ENCODE measurements at regions not wholly inside any gene's neighbourhood (a gene's known extent, or its start where the extent isn't known, plus 50 kb on each side); places are given as distances from the start of the nearest gene placed in this dataset.
"Not testable (repeated sequence)": the region's sequence is repeated elsewhere in the genome, so short reads cannot be mapped to it uniquely, and the experiment has no call there.

GRCh38 chr9:85471791-85472190 is 270.0 kb downstream of the AGTPBP1 start:
- Mint-ChIP-seq H3K4me1 (ENCODE audit: low read depth) (no peaks in the 10 kb centered on the region), H3K4me3 (ENCODE audit: low read depth) (no peak overlapping the region), H3K9me3 (ENCODE audit: low read depth) (peaks cover 8% of the 10 kb centered on the region), H3K36me3 (ENCODE audit: insufficient read depth) (peaks cover 2% of the 10 kb centered on the region), H3K27ac (no peak overlapping the region), H3K27me3 (no peaks in the 10 kb centered on the region)
- DNase-seq (ENCODE audit: low spot score, unreplicated experiment), result no peak
- no peak for TF ChIP-seq CTCF (IDR thresholded peaks at IDR 0.05; ENCODE audit: unreplicated experiment)

- Mint-ChIP-seq H3K27ac (no peak overlapping the region), H3K36me3 (ENCODE audit: insufficient read depth) (no peaks in the 10 kb centered on the region)
- no peak for DNase-seq (ENCODE audit: low spot score, unreplicated experiment)
Observed at GRCh38 chr9:85469041-85469440, 272.7 kb downstream of the AGTPBP1 start.

GRCh38 chr9:85466834-85467233 is 274.9 kb downstream of the AGTPBP1 start:
- no peaks in the 10 kb centered on the region for H3K36me3 Mint-ChIP-seq (ENCODE audit: insufficient read depth)
- no peak overlapping the region for H3K4me3 Mint-ChIP-seq (ENCODE audit: low read depth)
- no peaks in the 10 kb centered on the region for H3K4me1 Mint-ChIP-seq (ENCODE audit: low read depth)
- H3K27ac Mint-ChIP-seq, result no peak overlapping the region
- no peaks in the 10 kb centered on the region for H3K9me3 Mint-ChIP-seq (ENCODE audit: low read depth)
- H3K27me3 Mint-ChIP-seq, result peaks cover 4% of the 10 kb centered on the region
- no peak for TF ChIP-seq CTCF (IDR thresholded peaks at IDR 0.05; ENCODE audit: unreplicated experiment)
- no peak for DNase-seq (ENCODE audit: low spot score, unreplicated experiment)

More at GRCh38 chr9:85469041-85469440, 272.7 kb downstream of the AGTPBP1 start:
- H3K27me3 Mint-ChIP-seq, result peaks cover 4% of the 10 kb centered on the region
- TF ChIP-seq CTCF (IDR thresholded peaks at IDR 0.05; ENCODE audit: unreplicated experiment), result no peak
- no peaks in the 10 kb centered on the region for H3K4me1 Mint-ChIP-seq (ENCODE audit: low read depth)
- H3K9me3 Mint-ChIP-seq (ENCODE audit: low read depth), result no peaks in the 10 kb centered on the region
- H3K4me3 Mint-ChIP-seq (ENCODE audit: low read depth), result no peak overlapping the region

DNA sequence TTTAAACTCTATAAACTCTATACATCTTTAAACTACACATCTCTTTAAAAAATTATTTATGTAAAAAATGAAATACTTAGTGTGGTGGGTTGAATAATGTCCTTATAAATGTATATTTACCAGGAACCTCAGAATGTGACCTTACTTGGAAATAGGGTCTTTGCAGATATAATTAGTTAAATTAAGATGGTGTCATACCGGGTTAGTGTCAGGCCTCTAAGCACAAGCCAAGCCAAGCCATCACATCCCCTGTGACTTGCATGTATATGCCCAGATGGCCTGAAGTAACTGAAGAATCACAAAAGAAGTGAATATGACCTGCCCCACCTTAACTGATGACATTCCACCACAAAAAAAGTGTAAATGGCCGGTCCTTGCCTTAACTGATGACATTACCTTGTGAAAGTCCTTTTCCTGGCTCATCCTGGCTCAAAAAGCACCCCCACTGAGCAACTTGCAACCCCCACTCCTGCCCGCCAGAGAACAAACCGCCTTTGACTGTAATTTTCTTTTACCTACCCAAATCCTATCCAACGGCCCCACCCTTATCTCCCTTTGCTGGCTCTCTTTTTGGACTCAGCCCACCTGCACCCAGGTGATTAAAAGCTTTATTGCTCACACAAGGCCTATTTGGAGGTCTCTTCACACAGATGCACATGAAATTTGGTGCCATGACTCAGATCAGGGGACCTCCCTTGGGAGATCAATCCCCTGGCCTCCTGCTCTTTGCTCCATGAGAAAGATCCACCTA is 283.5 kb downstream of the AGTPBP1 start:
- not testable (repeated sequence) for H3K4me1 Mint-ChIP-seq (ENCODE audit: low read depth); H3K9me3 Mint-ChIP-seq (ENCODE audit: low read depth); H3K4me3 Mint-ChIP-seq (ENCODE audit: low read depth); DNase-seq (ENCODE audit: low spot score, unreplicated experiment); H3K36me3 Mint-ChIP-seq (ENCODE audit: insufficient read depth); H3K27me3 Mint-ChIP-seq
- H3K27ac Mint-ChIP-seq, result peak overlapping the region; percentile 47

DNA sequence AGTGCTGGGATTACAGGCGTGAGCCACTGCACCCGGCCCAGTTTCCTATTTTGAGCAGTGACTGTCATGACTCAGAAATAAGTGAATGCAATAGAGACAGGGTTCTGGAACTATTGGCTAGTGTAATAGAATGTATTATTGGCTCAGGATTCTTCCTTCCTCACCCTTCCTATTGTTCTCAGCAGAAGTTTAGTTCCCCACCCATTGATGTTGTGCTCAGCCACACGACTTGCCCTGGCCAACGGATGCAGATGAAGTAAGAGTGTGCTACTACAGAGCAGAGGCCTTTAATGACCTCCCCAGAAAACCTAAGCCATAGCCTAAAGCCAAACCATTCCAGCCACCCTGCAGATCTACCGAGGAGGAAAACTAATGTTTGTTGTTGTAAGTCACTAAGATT is 287.9 kb downstream of the AGTPBP1 start:
- TF ChIP-seq CTCF (IDR thresholded peaks at IDR 0.05; ENCODE audit: unreplicated experiment), result no peak
- no peak overlapping the region for H3K4me3 Mint-ChIP-seq (ENCODE audit: low read depth)
- no peak overlapping the region for H3K27ac Mint-ChIP-seq
- peaks cover 9% of the 10 kb centered on the region for H3K9me3 Mint-ChIP-seq (ENCODE audit: low read depth)
- H3K36me3 Mint-ChIP-seq (ENCODE audit: insufficient read depth), result peaks cover 1% of the 10 kb centered on the region
- DNase-seq (ENCODE audit: low spot score, unreplicated experiment), result no peak
- no peaks in the 10 kb centered on the region for H3K4me1 Mint-ChIP-seq (ENCODE audit: low read depth)
- no peaks in the 10 kb centered on the region for H3K27me3 Mint-ChIP-seq

DNA sequence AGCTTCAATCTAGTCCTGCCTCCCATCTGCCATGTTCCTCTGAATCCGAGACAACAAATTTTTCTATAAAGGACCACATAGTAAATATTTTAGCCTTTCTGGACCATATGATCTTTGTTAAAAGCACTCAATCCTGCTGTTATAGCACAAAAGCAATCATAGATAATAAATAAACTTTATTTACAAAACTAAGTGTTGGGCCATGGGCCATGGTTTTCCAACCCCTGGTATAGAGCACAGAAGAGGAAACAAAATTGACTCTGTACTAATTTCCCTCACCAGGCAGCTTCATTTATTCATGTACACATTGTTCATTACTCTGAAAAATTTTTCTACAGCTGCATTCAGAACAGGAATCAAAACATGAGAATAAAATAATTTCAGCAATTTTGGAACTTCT is 288.9 kb downstream of the AGTPBP1 start:
- Mint-ChIP-seq H3K36me3 (ENCODE audit: insufficient read depth) (peaks cover 1% of the 10 kb centered on the region), H3K4me3 (ENCODE audit: low read depth) (no peak overlapping the region), H3K4me1 (ENCODE audit: low read depth) (no peaks in the 10 kb centered on the region), H3K9me3 (ENCODE audit: low read depth) (peaks cover 11% of the 10 kb centered on the region), H3K27me3 (no peaks in the 10 kb centered on the region), H3K27ac (no peak overlapping the region)
- DNase-seq (ENCODE audit: low spot score, unreplicated experiment), result no peak
- no peak for TF ChIP-seq CTCF (IDR thresholded peaks at IDR 0.05; ENCODE audit: unreplicated experiment)
